ENCODE measurements at regions not wholly inside any gene's neighbourhood (a gene's known extent, or its start where the extent isn't known, plus 50 kb on each side); places are given as distances from the start of the nearest gene placed in this dataset.

GRCh38 chr1:36621531-36621930 lies 138.8 kb upstream of the CSF3R start:
- TF ChIP-seq CTCF (IDR thresholded peaks at IDR 0.05; ENCODE audit: low read length) (no peak), EZH2 (optimal IDR thresholded peaks at IDR 0.05; ENCODE audit: low read depth, low read length) (no peak)
